Liver (tissue), 8 donors: ENCODE measurements at regions not wholly inside any gene's neighbourhood (a gene's known extent, or its start where the extent isn't known, plus 50 kb on each side); places are given as distances from the start of the nearest gene placed in this dataset.

Experiments
- DNase-seq: peaks from one replicate; pipeline ENCODE4 v3.0.0-alpha.2; 2017; ENCODE audit warnings: low spot score
- H3K27ac ChIP-seq, 2 donors: one replicate each; pipeline ENCODE4 v1.7.0; 2013; ENCODE audit warnings: inconsistent platforms in 2 of 2, low read length in 2 of 2, control low read depth in 1 of 2, low read depth in 1 of 2, mild to moderate bottlenecking in 1 of 2
- H3K27me3 ChIP-seq, 4 donors: one replicate each; pipeline versions ENCODE4 v1.6.1 to v1.7.0; 2013; ENCODE audit warnings: low read length in 3 of 4, inconsistent platforms in 1 of 4, mild to moderate bottlenecking in 1 of 4, moderate library complexity in 1 of 4; ENCODE audit not compliant: control insufficient read depth in 4 of 4, insufficient read depth in 4 of 4
- H3K36me3 ChIP-seq, 4 donors: one replicate each; pipeline versions ENCODE4 v1.6.1 to v1.7.0; 2013; ENCODE audit warnings: low read length in 3 of 4, mild to moderate bottlenecking in 3 of 4, low read depth in 1 of 4, moderate library complexity in 1 of 4; ENCODE audit not compliant: control insufficient read depth in 4 of 4, insufficient read depth in 3 of 4
- H3K4me1 ChIP-seq, 4 donors: one replicate each; pipeline versions ENCODE4 v1.6.1 to v1.7.0; 2013; ENCODE audit warnings: low read length in 3 of 4, mild to moderate bottlenecking in 3 of 4, moderate library complexity in 1 of 4; ENCODE audit not compliant: control insufficient read depth in 4 of 4, insufficient read depth in 4 of 4
- H3K4me3 ChIP-seq, 3 donors: one replicate each; pipeline versions ENCODE4 v1.6.1 to v1.7.0; 2013; ENCODE audit warnings: low read length in 3 of 3, control low read depth in 1 of 3, low read depth in 1 of 3, mild to moderate bottlenecking in 1 of 3
- H3K9ac ChIP-seq, 2 donors: one replicate each; pipeline ENCODE4 v1.7.0; 2013; ENCODE audit warnings: low read length in 2 of 2, mild to moderate bottlenecking in 2 of 2, moderate library complexity in 2 of 2, control low read depth in 1 of 2, low read depth in 1 of 2
- H3K9me3 ChIP-seq, 4 donors: one replicate each; pipeline versions ENCODE4 v1.6.1 to v1.7.0; 2013; ENCODE audit warnings: low read length in 3 of 4; ENCODE audit not compliant: control insufficient read depth in 4 of 4
- EGR1 ChIP-seq, 2 donors: IDR thresholded peaks; 2 replicates each; pipeline ENCODE4 v1.6.1; 2016 to 2018; ENCODE audit warnings: antibody characterized with exemption in 2 of 2, low read depth in 2 of 2
- FOXA1 ChIP-seq: IDR thresholded peaks from 2 replicates; pipeline ENCODE4 v1.6.1; 2016; ENCODE audit warnings: antibody characterized with exemption
- FOXA2 ChIP-seq: IDR thresholded peaks from 2 replicates; pipeline ENCODE4 v1.6.1; 2016; ENCODE audit warnings: antibody characterized with exemption
- GABPA ChIP-seq, 2 donors: IDR thresholded peaks in 1 of 2; conservative IDR thresholded peaks in 1 of 2; 2 replicates each; pipeline ENCODE4 v1.6.1; 2016; ENCODE audit warnings: antibody characterized with exemption in 2 of 2, mild to moderate bottlenecking in 1 of 2, moderate library complexity in 1 of 2
- HNF4A ChIP-seq, 2 donors: conservative IDR thresholded peaks; 2 replicates each; pipeline ENCODE4 v1.6.1; 2016; ENCODE audit warnings: antibody characterized with exemption in 2 of 2, mild to moderate bottlenecking in 2 of 2
- HNF4G ChIP-seq: IDR thresholded peaks from 2 replicates; pipeline ENCODE4 v1.6.1; 2016; ENCODE audit warnings: antibody characterized with exemption
- JUND ChIP-seq, 2 donors: IDR thresholded peaks; 2 replicates each; pipeline ENCODE4 v1.6.1; 2016; ENCODE audit warnings: antibody characterized with exemption in 2 of 2
- NR2F2 ChIP-seq: IDR thresholded peaks from 2 replicates; pipeline ENCODE4 v1.6.1; 2016; ENCODE audit warnings: antibody characterized with exemption
- RAD21 ChIP-seq, 2 donors: IDR thresholded peaks; 2 replicates each; pipeline ENCODE4 v1.6.1; 2016; ENCODE audit warnings: antibody characterized with exemption in 2 of 2, mild to moderate bottlenecking in 2 of 2
- RXRA ChIP-seq, 2 donors: IDR thresholded peaks; 2 replicates each; pipeline ENCODE4 v1.6.1; 2017 to 2018; ENCODE audit warnings: antibody characterized with exemption in 2 of 2, mild to moderate bottlenecking in 1 of 2
- SP1 ChIP-seq: IDR thresholded peaks from 2 replicates; pipeline ENCODE4 v1.6.1; 2018; ENCODE audit warnings: antibody characterized with exemption, mild to moderate bottlenecking
- TAF1 ChIP-seq: conservative IDR thresholded peaks from 2 replicates; pipeline ENCODE4 v1.6.1; 2016; ENCODE audit warnings: antibody characterized with exemption, mild to moderate bottlenecking
- YY1 ChIP-seq: IDR thresholded peaks from 2 replicates; pipeline ENCODE4 v1.6.1; 2016; ENCODE audit warnings: antibody characterized with exemption, mild to moderate bottlenecking
- WGBS: extraction: QIAGEN DNeasy Blood & Tissue Kit; methylation state at CpG from one replicate; pipeline ENCODE4 v1.1.7; 2013; 5-methylcytosine and 5-hydroxymethylcytosine counted together
- TF ChIP-seq, protein P1 (sequence below): IDR thresholded peaks from 2 replicates; pipeline ENCODE4 v1.6.1; 2016; ENCODE audit warnings: antibody characterized with exemption, mild to moderate bottlenecking
- TF ChIP-seq, protein P2 (sequence below): IDR thresholded peaks from 2 replicates; pipeline ENCODE4 v1.6.1; 2016; ENCODE audit warnings: antibody characterized with exemption
- TF ChIP-seq, protein P3 (sequence below): fragments of 150-350 bp; IDR thresholded peaks from 2 replicates; pipeline ENCODE4 v1.5.1; 2017; ENCODE audit warnings: improper control_type of control experiment, low read depth, low read length; ENCODE audit not compliant: missing input control
- TF ChIP-seq, protein P4 (sequence below): IDR thresholded peaks from 2 replicates; pipeline ENCODE4 v1.6.1; 2016; ENCODE audit warnings: antibody characterized with exemption
- TF ChIP-seq, protein P5 (sequence below): IDR thresholded peaks from 2 replicates; pipeline ENCODE4 v1.6.1; 2016; ENCODE audit warnings: antibody characterized with exemption
- donor health status: healthy.
- donor health status: healthy.
- donor health status: healthy.
- donor health status: healthy.
- donor health status: healthy.

DNA sequence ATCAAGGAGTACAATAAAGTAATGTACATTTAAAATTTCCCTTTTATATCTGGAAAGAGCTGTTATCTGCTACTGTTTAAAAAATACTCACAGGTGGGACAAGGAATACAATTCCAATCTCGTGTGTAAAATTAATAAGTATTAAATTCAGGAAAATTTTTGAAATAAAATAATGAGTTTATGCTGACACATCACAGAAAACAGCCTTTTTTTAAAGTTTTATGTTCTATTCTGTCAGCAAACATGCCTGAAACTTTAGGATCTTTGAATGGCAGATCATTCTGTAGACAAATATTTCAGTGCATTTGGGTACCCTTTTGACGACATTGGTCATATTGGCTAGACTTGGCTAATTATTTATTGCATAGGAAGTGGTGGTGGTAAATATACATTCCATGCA is 254.4 kb upstream of the ETAA1 start:
- Histone ChIP-seq H3K4me3 (no peak overlapping the region), H3K9ac (no peak overlapping the region), H3K27ac (no peak overlapping the region), H3K4me1 (no peaks in the 10 kb centered on the region), H3K9me3 (no peaks in the 10 kb centered on the region), H3K36me3 (no peaks in the 10 kb centered on the region), H3K27me3 (no peaks in the 10 kb centered on the region)
- no peak for DNase-seq
- WGBS = 71% methylated on average over 2 of the region's 2 CpGs
- no peak for TF ChIP-seq EGR1 (IDR thresholded peaks at IDR 0.05; ENCODE audit: low read depth in 2 of 2)
- no peak for TF ChIP-seq RXRA (IDR thresholded peaks at IDR 0.05)
- TF ChIP-seq, protein P1, sequence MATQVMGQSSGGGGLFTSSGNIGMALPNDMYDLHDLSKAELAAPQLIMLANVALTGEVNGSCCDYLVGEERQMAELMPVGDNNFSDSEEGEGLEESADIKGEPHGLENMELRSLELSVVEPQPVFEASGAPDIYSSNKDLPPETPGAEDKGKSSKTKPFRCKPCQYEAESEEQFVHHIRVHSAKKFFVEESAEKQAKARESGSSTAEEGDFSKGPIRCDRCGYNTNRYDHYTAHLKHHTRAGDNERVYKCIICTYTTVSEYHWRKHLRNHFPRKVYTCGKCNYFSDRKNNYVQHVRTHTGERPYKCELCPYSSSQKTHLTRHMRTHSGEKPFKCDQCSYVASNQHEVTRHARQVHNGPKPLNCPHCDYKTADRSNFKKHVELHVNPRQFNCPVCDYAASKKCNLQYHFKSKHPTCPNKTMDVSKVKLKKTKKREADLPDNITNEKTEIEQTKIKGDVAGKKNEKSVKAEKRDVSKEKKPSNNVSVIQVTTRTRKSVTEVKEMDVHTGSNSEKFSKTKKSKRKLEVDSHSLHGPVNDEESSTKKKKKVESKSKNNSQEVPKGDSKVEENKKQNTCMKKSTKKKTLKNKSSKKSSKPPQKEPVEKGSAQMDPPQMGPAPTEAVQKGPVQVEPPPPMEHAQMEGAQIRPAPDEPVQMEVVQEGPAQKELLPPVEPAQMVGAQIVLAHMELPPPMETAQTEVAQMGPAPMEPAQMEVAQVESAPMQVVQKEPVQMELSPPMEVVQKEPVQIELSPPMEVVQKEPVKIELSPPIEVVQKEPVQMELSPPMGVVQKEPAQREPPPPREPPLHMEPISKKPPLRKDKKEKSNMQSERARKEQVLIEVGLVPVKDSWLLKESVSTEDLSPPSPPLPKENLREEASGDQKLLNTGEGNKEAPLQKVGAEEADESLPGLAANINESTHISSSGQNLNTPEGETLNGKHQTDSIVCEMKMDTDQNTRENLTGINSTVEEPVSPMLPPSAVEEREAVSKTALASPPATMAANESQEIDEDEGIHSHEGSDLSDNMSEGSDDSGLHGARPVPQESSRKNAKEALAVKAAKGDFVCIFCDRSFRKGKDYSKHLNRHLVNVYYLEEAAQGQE = no peak
- no peak for TF ChIP-seq TAF1
- TF ChIP-seq, protein P2, sequence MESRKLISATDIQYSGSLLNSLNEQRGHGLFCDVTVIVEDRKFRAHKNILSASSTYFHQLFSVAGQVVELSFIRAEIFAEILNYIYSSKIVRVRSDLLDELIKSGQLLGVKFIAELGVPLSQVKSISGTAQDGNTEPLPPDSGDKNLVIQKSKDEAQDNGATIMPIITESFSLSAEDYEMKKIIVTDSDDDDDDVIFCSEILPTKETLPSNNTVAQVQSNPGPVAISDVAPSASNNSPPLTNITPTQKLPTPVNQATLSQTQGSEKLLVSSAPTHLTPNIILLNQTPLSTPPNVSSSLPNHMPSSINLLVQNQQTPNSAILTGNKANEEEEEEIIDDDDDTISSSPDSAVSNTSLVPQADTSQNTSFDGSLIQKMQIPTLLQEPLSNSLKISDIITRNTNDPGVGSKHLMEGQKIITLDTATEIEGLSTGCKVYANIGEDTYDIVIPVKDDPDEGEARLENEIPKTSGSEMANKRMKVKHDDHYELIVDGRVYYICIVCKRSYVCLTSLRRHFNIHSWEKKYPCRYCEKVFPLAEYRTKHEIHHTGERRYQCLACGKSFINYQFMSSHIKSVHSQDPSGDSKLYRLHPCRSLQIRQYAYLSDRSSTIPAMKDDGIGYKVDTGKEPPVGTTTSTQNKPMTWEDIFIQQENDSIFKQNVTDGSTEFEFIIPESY = no peak
- TF ChIP-seq, protein P3, sequence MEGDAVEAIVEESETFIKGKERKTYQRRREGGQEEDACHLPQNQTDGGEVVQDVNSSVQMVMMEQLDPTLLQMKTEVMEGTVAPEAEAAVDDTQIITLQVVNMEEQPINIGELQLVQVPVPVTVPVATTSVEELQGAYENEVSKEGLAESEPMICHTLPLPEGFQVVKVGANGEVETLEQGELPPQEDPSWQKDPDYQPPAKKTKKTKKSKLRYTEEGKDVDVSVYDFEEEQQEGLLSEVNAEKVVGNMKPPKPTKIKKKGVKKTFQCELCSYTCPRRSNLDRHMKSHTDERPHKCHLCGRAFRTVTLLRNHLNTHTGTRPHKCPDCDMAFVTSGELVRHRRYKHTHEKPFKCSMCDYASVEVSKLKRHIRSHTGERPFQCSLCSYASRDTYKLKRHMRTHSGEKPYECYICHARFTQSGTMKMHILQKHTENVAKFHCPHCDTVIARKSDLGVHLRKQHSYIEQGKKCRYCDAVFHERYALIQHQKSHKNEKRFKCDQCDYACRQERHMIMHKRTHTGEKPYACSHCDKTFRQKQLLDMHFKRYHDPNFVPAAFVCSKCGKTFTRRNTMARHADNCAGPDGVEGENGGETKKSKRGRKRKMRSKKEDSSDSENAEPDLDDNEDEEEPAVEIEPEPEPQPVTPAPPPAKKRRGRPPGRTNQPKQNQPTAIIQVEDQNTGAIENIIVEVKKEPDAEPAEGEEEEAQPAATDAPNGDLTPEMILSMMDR = no peak
- TF ChIP-seq GABPA (IDR thresholded peaks at IDR 0.05 in 1 of 2, conservative IDR thresholded peaks at IDR 0.05 in 1 of 2) = no peak
- no peak for TF ChIP-seq NR2F2
- TF ChIP-seq SP1 = no peak
- TF ChIP-seq YY1 = no peak
- no peak for TF ChIP-seq JUND (IDR thresholded peaks at IDR 0.05)
- no peak for TF ChIP-seq FOXA2
- no peak for TF ChIP-seq HNF4G
- no peak for TF ChIP-seq FOXA1
- TF ChIP-seq, protein P4, sequence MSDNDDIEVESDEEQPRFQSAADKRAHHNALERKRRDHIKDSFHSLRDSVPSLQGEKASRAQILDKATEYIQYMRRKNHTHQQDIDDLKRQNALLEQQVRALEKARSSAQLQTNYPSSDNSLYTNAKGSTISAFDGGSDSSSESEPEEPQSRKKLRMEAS = no peak
- TF ChIP-seq, protein P5, sequence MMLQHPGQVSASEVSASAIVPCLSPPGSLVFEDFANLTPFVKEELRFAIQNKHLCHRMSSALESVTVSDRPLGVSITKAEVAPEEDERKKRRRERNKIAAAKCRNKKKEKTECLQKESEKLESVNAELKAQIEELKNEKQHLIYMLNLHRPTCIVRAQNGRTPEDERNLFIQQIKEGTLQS = no peak
- TF ChIP-seq HNF4A (conservative IDR thresholded peaks at IDR 0.05) = no peak
- no peak for TF ChIP-seq RAD21 (IDR thresholded peaks at IDR 0.05)
